OCI-M2 (cell line): ENCODE measurements at regions not wholly inside any gene's neighbourhood (a gene's known extent, or its start where the extent isn't known, plus 50 kb on each side); places are given as distances from the start of the nearest gene placed in this dataset.
A peak's percentile ranks its signal among the peaks of the same experiment; 100 is the strongest.
"Not testable (repeated sequence)": the region's sequence is repeated elsewhere in the genome, so short reads cannot be mapped to it uniquely, and the experiment has no call there.

Experiments
- DNase-seq: peaks from one replicate; lab custom pipeline; 2025; ENCODE audit not compliant: unreplicated experiment; lab: John Stamatoyannopoulos, UW

DNA sequence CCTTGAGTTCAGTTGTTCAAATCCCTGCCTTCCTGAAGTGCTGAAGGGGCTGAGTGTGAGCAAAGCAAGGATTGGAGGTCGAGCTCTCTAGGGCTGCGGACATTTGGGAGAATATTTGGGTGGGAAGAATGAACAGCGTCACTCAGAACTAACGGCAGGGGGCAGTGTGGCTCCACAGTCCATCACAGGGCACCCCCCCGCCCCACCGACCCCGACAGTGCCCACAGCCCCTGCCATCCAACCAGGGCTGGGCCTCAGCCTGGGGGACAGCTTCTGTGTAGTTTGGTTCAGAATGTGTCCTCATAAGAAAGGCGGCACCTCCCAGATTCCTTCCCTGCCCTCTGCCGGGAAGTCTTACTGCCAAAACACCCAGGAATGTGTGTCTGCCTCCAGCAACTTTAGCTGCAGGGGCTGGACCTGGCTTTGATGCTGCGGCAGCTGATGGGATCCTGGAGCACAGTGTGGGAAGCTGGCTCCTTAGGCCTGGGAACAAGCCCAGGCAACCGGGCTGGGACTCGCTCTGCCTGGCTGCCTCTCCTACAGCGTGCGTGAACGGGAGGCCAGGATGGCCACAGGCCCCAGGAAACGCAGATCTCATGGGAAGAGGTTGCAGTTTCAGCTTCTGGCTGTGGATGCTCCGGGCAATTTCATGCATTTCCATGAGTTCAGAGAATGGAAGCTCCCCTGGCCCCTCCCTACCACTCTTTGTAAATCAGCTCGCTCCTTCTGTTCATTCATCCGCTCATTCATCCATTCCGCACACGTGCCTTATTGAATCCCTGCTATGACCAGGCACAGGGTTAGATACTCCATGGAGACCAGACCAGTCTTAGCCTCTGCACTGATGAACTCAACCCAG is 104.9 kb upstream of the TMPRSS2 start:
- DNase-seq, result no peak

DNA sequence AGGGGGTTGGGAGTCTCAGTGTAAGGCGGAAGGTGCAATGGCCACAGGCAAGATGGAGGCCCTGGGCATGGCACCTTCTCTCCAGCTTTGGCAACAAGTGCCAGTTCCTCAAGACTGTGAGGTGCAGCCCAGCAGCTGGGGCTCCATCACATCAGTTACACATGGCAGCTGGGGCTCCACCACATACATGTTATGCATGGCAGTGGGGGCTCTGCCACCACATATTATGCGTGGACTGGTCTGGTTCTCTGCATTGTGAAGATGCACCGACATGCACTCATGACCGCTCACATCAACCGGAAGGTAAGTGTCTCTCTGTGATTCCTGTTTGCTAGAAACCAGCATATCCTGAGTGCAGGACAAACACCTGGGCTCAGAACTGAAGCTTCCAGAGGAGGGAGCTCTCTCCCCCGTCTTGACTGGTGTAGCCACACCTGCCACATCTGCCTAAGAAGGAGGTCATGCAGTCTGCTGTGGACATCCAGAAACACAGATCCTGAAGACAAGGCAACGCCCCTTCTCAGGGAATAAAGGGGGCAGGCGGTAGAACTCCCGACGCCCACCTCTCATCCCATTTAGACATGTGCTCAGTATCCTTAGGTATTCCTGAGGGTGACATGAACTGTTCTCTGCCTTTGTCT is 104.1 kb upstream of the TMPRSS2 start:
- no peak for DNase-seq

DNA sequence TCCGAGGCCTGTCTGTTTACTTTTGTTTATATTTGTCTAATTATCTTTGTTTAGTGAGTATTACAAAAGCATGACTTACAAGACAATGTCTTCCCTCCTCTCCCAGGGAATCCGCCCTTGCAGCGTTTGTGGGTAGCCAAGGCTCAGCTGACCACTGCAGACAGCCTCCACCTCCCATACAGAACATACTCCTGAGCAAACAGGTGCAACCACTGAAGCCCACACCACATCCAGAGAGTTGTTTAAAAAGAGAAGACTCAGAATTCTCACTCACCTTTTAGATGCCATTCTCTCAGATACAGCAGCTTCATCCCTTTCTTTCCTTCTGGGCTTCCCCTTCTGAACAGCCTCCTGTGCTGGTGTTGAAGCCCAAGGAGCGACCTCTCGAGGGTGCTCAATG is 103.5 kb upstream of the TMPRSS2 start:
- no peak for DNase-seq

DNA sequence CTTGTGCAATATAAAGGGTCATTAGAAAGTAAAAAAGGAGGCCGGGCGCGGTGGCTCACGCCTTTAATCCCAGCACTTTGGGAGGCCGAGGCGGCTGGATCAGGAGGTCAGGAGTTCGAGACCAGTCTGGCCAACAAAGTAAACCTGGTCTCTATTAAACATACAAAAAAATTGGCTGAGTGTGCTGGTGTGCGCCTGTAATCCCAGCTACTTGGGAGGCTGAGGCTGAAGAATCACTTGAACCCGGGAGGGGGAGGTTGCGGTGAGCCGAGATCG is 102.8 kb upstream of the TMPRSS2 start:
- DNase-seq, result not testable (repeated sequence)

DNA sequence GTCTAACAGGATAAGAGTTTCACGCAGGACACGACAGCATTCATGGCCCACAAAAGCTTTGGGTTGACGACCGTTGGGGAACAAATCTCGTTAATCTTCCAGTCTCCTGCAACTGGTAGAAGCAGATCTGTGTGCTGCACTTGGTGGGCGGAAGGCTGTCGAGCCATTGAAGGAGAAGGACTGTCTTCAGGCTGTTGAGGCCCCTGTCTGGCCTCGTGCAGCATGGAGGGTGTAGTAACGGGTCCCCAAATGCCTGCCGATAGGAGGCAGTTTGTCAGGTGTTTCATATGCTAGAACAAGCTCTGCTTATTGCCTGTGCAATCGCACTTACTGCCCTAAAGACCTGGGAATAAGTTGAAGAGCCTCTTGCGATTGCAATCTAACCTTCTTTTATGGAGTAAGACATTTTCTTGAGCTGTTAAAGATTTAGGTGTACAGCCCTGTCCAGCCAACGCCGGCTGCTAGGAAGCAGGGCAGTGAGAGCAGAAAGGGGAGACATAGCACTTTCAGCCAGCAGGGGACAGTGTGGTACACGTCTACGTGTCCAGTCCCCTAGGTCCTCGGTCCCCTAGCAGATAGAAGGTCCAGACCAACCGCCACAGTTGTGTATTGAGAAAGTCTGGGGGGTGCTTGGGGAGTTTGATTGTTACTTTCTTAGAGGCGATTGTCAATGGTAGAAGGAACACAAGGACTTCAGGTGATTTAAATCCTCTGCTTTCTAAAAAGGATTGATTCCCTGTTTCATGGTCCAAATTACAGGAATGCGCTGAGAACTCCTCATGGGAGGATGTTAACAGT is 102.3 kb upstream of the TMPRSS2 start:
- peak; percentile 44 for DNase-seq

DNA sequence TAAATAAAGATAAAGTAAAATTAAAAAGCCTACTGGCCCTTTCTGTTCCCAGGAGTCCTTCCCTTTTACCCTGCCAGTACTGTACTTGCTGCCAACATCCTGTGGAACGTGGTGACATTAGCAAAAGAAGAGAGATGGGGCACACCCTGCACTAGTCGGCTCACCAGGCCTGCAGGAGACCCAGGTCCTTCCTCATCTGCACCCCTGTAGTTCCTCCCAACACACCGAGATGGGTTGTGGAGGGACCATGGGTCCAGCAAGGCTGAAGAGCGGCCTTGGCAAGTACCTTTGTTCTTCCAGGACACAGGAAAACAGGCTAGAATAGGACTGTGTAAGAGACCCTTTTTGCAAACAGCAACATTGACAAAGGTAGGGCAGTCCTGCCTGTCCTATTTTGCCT is 98.7 kb upstream of the TMPRSS2 start:
- no peak for DNase-seq

DNA sequence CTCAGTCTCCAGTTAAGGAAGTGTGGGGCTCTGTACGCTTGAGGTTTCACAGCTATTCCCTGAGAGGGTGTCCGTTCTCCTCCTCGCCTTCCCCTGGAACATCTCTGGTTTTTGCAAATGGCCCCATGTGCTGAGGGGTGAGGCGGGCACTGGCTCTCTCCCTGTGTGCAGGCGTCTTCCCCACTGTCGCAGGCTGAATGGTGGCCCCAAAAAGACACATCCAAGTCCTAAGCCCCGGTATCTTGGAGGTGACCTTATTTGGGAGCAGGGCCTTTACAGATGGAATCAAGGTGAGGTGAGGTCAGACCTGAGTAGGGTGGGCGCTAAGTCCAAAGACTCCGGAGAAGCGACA is 98.0 kb upstream of the TMPRSS2 start:
- no peak for DNase-seq

DNA sequence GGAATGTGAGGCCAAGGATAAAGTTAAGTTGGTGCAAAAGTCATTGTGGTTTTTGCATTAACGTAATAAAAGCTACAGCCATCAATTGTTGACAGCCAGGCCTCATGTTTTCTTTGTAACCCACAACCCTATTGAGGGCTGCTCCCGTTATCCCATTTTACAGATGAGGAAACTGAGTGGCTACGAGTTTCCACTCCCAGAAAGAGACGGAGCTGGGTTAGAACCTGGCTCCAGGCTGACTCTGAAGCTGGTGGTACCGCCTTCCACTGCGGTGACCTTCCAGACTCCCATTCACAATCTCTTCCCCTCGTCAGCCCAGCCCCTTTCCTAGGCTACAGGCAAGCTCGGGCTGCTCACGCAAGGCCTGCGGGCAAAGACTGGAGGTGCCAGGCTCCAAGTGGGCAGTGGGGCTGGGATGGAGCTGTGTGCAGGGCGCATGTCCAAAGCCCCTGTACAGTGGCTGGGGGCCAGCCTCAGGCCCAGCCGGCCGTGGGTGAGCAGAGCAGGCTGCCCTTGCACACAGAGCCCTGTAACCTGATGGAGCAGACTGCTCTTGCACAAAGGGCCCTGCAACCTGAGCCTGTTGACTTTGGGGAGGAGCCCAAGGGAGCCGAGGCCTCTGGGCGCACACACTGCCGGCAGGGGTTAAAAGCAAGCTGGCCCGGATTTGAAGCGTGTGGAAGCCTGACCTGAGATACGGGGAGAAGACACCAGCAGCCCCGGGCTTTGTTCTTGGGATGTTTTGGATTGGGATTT is 97.4 kb upstream of the TMPRSS2 start:
- no peak for DNase-seq

DNA sequence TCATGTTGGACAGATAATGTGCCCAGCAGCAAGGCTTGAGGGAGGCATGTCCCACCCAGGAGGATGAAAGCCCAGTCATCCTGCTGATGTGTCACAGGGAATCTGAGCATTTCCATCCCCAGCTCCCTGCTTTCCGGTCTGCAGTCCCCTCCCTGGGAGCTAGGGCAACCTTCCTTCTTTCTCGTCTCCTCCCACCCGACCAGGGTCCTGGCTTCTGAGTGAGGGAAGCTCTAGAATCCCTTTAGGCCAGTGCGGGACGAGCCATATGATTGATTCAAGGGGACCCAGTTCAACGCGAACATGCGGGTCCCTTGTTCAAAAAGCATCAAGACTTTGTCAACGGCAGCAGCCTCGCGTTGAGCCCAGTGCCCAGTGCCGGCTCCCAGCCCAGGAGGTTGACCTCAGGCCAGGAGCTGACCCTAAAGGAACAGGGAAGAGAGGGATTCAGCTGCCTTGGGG is 96.7 kb upstream of the TMPRSS2 start:
- no peak for DNase-seq

DNA sequence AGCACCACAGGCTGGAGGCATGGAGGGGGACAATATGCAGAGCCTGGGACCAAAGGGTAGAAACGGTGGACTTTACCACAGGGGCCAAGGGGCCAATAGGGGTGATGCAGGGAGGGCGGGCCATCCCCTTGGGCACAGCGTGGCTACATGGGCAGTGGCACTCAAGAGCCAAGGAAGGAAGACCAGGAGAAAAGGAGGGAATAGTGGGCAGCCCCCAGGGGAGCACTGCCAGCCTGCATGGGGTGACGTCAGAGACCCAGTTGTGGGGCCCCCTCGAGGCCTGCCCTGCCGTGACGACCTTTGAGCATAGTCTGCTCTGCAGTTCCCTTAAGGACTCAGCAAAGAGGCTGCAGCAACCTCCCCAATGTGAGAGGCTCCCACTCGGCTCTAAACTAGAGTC is 95.5 kb upstream of the TMPRSS2 start:
- DNase-seq, result no peak

DNA sequence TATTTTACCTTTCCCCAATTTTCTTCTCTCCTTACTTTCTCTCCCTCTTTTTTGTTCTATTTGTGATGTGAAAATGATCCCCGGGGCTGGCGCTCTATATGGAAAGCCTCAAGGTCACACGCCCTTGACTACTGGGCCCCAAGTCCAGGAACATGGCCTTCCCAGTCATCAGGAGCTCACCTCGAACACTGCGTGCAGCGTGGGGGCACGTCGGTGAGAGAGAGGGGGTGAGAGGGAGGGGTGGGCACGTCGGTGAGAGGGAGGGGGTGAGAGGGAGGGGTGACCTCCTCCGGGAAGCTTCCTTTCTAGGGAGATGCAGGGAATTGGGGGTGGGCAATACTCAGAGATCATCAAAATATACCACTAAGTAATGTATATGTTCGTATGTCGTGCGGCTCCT is 94.6 kb upstream of the TMPRSS2 start:
- DNase-seq, result no peak

DNA sequence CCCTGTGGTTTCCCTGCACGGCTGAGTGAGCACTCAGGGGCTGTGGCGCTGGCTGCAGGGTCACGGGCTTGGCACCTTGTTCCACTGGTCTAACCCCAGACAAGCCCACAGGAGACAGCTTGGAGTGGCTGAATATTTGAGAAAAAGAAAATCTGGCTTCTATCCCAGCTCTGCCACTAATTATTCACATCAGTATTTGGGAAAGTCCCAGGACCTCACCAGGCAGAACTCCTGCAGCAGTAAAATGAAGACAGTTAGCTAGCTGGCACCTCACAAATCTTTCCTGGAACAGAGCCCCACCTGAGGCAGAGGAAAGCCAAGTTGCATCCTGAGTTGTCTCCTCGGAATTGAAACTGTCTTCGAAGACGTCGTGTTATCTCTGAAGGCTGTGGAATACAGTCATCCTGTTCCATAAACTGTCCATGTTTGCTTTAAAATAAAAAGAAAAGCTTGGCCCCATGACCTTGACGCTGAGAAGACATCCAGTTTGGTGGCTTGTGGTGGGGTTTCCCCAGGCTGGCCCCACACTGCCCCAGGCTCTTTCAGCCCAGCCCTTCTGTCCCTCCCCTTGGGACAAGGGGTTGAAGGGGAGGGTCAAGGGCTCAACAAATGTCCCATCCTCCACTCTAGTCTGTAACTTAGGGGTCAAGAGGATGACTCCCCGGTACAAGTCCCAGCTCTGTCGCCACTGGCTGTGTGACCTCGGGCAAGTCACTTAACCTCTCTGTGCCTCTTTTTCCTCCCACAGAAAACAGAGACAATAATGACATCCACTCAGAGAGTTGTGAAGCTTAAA is 93.8 kb upstream of the TMPRSS2 start:
- no peak for DNase-seq

DNA sequence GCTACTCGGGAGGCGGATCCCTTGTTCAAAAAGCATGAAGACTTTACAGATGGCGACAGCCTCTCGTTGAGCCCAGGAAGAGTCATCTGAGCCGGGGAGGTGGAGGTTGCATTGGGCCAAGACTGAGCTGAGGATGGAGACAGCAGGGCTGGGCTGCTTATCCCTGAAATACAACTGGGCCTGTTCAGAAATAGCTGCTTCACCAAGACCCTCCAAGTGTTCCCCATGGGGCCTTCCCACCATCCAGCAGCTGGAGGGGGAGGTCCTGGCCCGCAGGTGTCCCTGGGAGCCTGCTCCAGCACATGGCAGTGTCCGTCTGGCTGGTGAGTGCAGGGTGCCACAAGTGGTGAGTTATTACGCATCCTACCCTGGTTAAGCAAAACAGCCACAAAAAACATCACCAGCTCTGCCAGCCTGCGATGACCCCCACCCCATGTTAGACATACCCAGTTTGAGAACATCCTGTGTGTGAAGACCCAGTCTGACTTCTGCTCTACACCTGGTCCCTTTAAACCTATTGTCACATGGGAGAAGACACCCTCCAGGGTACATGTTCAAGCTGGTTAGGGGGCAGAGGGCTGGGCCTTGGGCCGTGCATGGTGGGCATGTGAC is 93.1 kb upstream of the TMPRSS2 start:
- DNase-seq, result no peak

DNA sequence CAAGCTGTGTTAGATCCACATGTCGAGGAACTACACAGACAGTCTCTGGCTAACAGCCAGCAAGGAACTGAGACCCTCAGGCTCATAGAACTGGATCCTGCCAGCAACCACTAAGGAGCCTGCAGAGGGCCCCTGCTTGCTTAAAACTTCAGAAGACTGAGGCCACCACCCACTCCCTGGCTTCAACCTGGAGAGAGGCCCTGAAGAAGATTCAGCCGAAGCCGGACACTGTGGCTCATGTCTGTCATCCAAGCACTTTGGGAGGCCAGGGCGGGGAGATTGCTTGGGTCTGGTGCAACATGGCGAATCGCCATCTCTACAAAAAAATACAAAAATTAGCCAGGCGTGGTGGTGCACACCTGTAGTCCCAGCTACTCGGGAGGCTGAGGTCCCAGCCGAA is 92.6 kb upstream of the TMPRSS2 start:
- DNase-seq, result no peak

DNA sequence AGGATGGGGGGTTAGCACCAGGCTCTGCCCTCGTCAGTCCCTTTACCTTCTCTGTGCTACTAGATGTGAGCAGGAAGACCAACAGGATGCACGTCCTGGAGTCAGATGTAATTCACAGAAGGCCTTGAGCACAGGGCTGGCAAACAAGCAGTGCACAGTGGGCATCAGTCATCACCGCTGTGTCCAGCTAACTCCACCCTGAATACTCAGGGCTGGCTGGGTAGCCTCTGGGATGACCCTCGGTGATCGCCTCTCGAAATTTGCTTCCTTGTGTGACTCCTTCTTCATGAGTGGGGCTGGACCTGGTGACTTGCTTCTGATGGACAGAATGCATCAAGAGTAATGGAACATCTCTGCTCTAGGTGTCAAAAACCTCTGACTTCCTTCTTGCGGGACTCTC is 92.2 kb upstream of the TMPRSS2 start:
- DNase-seq, result no peak

DNA sequence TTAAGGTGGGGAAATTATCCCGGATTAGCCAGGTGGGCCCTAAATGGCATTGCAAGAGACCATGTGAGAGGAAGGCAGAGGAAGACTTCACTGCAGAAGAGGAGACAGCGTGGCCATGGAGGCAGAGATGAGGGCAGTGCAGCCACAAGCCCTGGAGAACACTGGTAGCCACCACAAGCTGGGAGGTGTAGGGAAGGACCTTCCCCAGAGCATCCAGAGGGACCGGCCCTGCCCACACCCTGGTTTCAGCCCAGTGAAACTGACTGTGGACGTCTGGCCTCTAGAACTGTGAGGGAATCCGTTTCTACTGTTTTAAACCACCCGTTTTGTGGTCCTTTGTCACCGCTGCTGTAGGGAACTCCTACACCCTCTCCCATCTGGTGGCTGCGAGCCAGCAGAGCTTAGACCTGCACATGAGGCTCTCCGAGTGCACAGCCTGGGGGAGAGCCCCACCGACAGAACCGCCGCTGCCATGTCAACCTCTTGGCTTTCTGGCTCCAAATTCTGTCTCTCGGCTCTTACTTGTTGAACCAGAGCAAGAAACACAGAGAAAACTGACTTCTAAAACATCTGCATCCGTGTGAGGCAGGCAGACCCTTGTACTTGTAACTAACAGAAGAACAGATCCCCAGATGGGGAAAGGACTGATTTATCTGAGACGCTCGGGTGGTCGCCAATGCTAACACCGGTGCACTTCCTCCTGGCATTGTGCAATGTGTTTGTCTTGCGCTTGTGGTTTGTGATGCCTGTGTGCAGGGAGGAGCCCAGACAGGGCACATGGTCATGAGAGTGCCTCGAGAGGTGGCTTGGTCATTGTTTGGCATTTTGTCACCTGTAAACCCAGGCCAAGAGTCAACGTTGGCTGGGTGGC is 90.8 kb upstream of the TMPRSS2 start:
- no peak for DNase-seq

DNA sequence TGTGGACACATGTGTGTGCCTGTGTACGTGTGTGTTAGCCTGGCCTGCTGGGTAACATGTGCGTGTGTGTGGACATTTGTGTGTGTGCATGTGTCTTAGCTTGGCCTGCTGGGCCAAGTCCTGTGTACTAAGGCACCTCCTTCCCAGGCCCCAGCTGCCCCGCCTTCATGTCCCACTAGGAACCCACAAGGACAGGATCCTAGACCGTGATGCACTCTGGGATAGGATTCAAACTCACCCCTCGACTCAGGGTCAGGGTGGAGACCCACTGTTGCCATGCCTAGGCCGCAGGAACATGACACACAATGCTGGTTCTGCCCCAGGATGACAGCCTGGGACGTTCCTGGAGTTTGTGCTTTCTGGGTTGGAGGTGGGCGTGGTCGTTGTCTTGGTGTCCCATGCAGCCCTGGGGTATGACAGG is 89.9 kb upstream of the TMPRSS2 start:
- DNase-seq, result no peak

DNA sequence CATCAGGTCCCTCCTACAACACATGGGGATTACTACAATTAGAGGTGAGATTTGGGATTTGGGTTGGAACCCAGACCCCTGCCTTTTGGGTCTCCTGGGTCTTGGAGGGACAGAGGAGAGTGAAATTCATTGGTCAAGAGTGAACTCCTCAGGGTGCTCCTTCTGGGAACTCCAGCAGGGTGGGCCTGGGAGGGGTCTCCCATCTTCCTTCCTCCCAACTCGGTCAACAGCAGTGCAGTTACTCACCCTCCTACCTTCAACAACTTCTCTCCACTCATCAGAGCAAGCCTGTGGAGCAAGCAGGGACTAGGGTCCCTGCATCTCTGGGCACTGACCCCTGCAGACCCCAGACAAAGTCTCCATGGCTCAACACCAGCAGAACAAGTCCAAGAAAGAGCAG is 89.3 kb upstream of the TMPRSS2 start:
- no peak for DNase-seq

DNA sequence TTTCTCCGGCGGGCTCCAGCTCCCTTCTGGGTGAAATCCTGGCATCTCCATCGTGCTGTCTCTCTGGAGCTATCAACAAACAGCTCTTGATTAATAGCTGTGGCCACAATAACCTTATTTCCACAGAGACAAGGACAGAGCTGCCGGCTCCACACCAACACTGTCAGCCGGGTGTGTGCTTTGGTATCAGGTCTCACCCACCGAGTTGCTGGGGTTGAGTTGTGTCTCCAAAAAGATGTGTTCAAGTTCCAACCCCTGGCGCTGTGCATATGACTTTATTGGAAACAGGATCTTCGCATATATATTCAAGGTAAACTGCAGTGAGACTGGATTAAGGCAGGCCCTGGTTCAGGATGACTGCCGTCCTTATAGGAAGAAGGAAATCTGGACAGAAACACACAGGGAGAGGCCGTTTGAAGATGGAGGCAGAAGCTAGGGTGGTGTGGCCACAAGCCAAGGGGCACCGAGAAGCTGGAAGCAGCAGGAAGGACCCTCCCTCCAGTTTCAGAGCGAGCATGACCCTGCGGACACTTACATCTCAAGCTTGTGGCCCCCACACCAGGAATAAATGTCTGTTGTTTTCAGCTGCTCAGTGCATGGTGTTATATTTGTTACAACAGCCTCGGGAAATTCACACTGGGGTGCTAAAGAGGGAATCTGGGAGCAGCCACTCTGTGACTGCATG is 88.4 kb upstream of the TMPRSS2 start:
- no peak for DNase-seq
